Omental fat pad (tissue), 3 donors: ENCODE measurements at regions not wholly inside any gene's neighbourhood (a gene's known extent, or its start where the extent isn't known, plus 50 kb on each side); places are given as distances from the start of the nearest gene placed in this dataset.

ENCODE experiments used
- ATAC-seq: fragments of 150-250 bp; one replicate; pipeline ENCODE4 v1.9.1; 2016; ENCODE audit warnings: mild to moderate bottlenecking, moderate library complexity; ENCODE audit not compliant: low FRiP score
- DNase-seq: peaks from one replicate; pipeline ENCODE4 v3.0.0-alpha.2; 2019; ENCODE audit warnings: low spot score
- CTCF ChIP-seq, 3 donors: fragments of 450-650 bp; IDR thresholded peaks; one replicate each; pipeline ENCODE4 v1.5.1; 2016 to 2017; ENCODE audit warnings: antibody characterized with exemption in 3 of 3, mild to moderate bottlenecking in 3 of 3, moderate library complexity in 2 of 3

- TF ChIP-seq CTCF (IDR thresholded peaks at IDR 0.05): no peak
- no peak for ATAC-seq
- no peak for DNase-seq
These were observed 685.0 kb downstream of the MATN1 start for GRCh38 chr1:30038134-30039025.

GRCh38 chr1:30037251-30038118 is 685.9 kb downstream of the MATN1 start:
- ATAC-seq (no peak), DNase-seq (no peak)
- TF ChIP-seq CTCF (IDR thresholded peaks at IDR 0.05): no peak

GRCh38 chr1:30036666-30037065 is 686.7 kb downstream of the MATN1 start:
- TF ChIP-seq CTCF (IDR thresholded peaks at IDR 0.05): no peak
- ATAC-seq (no peak), DNase-seq (no peak)

- TF ChIP-seq CTCF (IDR thresholded peaks at IDR 0.05): no peak
- DNase-seq (no peak), ATAC-seq (no peak)
These were observed 687.2 kb downstream of the MATN1 start for GRCh38 chr1:30036229-30036547.

GRCh38 chr1:30035522-30036228 is 687.7 kb downstream of the MATN1 start:
- DNase-seq (no peak), ATAC-seq (no peak)
- no peak for TF ChIP-seq CTCF (IDR thresholded peaks at IDR 0.05)

- no peak for ATAC-seq
- DNase-seq: no peak
- no peak for TF ChIP-seq CTCF (IDR thresholded peaks at IDR 0.05)
These were observed 688.5 kb downstream of the MATN1 start for GRCh38 chr1:30034627-30035521.
